ENCODE measurements at regions not wholly inside any gene's neighbourhood (a gene's known extent, or its start where the extent isn't known, plus 50 kb on each side); places are given as distances from the start of the nearest gene placed in this dataset.

DNA sequence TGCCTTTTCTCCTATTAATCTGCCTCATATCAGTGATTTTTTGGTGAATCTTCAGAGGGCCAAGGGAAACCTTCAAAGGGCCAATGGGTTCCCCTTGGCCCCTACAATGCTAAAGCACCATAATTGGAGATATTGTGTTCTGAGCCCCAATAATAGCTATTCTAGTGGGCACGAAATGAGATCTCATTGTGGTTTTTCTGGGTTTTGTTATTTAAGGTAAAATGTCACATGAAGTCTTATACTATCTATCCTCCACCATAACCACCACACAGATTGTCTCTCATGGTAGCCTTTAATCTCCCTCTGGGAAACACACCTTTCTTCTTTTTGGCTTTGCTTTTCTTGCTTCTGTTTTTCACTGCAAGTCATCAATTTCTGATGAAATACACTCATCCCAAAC lies 152.8 kb downstream of the B3GNT2 start:
- no peaks in the 10 kb centered on the region for H3K79me2 ChIP-seq (ENCODE audit: insufficient read depth, low read length)
- H4K20me1 ChIP-seq (ENCODE audit: insufficient read depth, low read length) = no peaks in the 10 kb centered on the region
- no peak overlapping the region for H3K9ac ChIP-seq (ENCODE audit: low read length)
- H2AFZ ChIP-seq (ENCODE audit: low read length) = no peak overlapping the region
- no peak for TF ChIP-seq EZH2 (IDR thresholded peaks at IDR 0.05; ENCODE audit: borderline replicate concordance, low read length)
- TF ChIP-seq, protein P1, sequence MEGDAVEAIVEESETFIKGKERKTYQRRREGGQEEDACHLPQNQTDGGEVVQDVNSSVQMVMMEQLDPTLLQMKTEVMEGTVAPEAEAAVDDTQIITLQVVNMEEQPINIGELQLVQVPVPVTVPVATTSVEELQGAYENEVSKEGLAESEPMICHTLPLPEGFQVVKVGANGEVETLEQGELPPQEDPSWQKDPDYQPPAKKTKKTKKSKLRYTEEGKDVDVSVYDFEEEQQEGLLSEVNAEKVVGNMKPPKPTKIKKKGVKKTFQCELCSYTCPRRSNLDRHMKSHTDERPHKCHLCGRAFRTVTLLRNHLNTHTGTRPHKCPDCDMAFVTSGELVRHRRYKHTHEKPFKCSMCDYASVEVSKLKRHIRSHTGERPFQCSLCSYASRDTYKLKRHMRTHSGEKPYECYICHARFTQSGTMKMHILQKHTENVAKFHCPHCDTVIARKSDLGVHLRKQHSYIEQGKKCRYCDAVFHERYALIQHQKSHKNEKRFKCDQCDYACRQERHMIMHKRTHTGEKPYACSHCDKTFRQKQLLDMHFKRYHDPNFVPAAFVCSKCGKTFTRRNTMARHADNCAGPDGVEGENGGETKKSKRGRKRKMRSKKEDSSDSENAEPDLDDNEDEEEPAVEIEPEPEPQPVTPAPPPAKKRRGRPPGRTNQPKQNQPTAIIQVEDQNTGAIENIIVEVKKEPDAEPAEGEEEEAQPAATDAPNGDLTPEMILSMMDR (IDR thresholded peaks at IDR 0.05; ENCODE audit: low read length) = no peak
- H3K4me2 ChIP-seq (ENCODE audit: low read length) = no peak overlapping the region
- no peaks in the 10 kb centered on the region; the same call in 1 of the 2 replicates for H3K36me3 ChIP-seq (ENCODE audit: insufficient read depth, low read length)
- no peaks in the 10 kb centered on the region for H3K9me2 ChIP-seq (ENCODE audit: low read depth, low read length)
- H3K4me3 ChIP-seq (ENCODE audit: low read depth, low read length, poor library complexity, severe bottlenecking) = no peak overlapping the region
- H3K4me1 ChIP-seq (ENCODE audit: insufficient read depth, low read length, severe bottlenecking) = no peaks in the 10 kb centered on the region
- H3K27me3 ChIP-seq (ENCODE audit: insufficient read depth, low read length) = no peaks in the 10 kb centered on the region
- H3K9me3 ChIP-seq (ENCODE audit: low read length) = peaks cover 3% of the 10 kb centered on the region
- peaks cover 3% of the 10 kb centered on the region; the same call in 1 of the 2 replicates for H3F3A ChIP-seq (ENCODE audit: insufficient read depth, low read length)
- H3K27ac ChIP-seq (ENCODE audit: low read depth, low read length, poor library complexity, severe bottlenecking) = no peak overlapping the region

DNA sequence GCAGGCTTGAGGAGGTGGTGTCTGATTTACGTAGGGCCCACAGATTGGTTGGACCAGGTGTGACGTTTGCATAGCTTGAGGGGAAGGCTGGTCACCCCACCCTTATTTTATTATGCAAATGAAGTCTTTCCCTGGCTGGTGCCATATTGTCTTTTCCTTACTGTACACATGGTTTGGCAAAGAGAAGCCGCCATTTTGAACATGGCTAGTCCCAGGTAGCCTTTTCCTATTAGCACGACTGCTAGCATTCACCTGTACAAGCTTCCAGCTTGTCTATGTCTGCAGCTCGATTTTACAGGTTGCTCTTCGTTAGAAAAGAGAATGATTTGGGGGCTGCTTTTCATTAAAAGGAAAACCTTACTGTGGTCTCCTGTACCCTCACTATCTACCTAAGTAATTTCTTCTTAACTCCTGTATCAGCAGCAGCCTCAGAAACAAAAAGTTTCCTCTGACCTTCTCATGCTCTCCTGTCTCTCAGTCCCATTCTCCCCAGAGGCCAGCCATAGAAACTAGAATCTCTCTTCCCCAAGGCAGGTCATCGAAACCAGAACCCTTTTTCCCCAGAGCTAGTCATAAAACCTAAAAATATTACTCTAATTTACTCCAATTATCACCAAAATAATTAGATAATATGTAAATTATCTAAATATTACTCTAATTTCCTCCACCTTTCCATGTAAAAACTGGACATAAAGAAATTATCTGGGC lies 151.8 kb downstream of the B3GNT2 start:
- Histone ChIP-seq H3K36me3 (ENCODE audit: insufficient read depth, low read length) (no peaks in the 10 kb centered on the region; the same call in 1 of the 2 replicates), H3K4me2 (ENCODE audit: low read length) (no peak overlapping the region), H3K4me3 (ENCODE audit: low read depth, low read length, poor library complexity, severe bottlenecking) (no peak overlapping the region), H3K79me2 (ENCODE audit: insufficient read depth, low read length) (no peaks in the 10 kb centered on the region), H3F3A (ENCODE audit: insufficient read depth, low read length) (peaks cover 8% of the 10 kb centered on the region; the same call in 1 of the 2 replicates), H3K9ac (ENCODE audit: low read length) (no peak overlapping the region), H3K9me2 (ENCODE audit: low read depth, low read length) (no peaks in the 10 kb centered on the region), H3K9me3 (ENCODE audit: low read length) (peaks cover 3% of the 10 kb centered on the region), H3K27ac (ENCODE audit: low read depth, low read length, poor library complexity, severe bottlenecking) (no peak overlapping the region), H2AFZ (ENCODE audit: low read length) (no peak overlapping the region), H4K20me1 (ENCODE audit: insufficient read depth, low read length) (no peaks in the 10 kb centered on the region), H3K4me1 (ENCODE audit: insufficient read depth, low read length, severe bottlenecking) (no peaks in the 10 kb centered on the region), H3K27me3 (ENCODE audit: insufficient read depth, low read length) (no peaks in the 10 kb centered on the region)
- TF ChIP-seq, protein P1 (IDR thresholded peaks at IDR 0.05; ENCODE audit: low read length) = no peak
- TF ChIP-seq EZH2 (IDR thresholded peaks at IDR 0.05; ENCODE audit: borderline replicate concordance, low read length) = no peak

DNA sequence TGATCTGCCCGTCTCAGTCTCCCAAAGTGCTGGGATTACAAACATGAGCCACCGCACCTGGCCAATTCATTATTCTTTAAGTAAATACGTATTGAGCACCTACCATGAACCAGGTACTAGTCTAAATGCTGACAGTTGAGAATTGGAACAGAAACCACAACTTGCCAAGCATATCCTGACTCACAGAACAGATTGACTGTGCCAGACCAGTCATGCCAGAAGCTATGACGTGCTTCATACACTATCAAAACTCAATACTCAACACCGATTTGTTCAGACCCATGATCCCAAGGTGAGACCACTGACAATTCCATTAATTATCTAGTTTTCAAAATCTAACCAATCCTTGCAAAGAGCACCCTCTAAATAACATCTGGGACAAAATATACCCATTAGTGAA lies 148.6 kb downstream of the B3GNT2 start:
- Histone ChIP-seq H3K79me2 (ENCODE audit: insufficient read depth, low read length) (no peaks in the 10 kb centered on the region), H3K27me3 (ENCODE audit: insufficient read depth, low read length) (no peaks in the 10 kb centered on the region), H3K9me3 (ENCODE audit: low read length) (no peaks in the 10 kb centered on the region), H3K4me1 (ENCODE audit: insufficient read depth, low read length, severe bottlenecking) (no peaks in the 10 kb centered on the region), H3K9me2 (ENCODE audit: low read depth, low read length) (no peaks in the 10 kb centered on the region), H3K4me3 (ENCODE audit: low read depth, low read length, poor library complexity, severe bottlenecking) (no peak overlapping the region), H3K36me3 (ENCODE audit: insufficient read depth, low read length) (no peaks in the 10 kb centered on the region), H3K27ac (ENCODE audit: low read depth, low read length, poor library complexity, severe bottlenecking) (no peak overlapping the region), H2AFZ (ENCODE audit: low read length) (no peak overlapping the region), H3K4me2 (ENCODE audit: low read length) (no peak overlapping the region), H4K20me1 (ENCODE audit: insufficient read depth, low read length) (no peaks in the 10 kb centered on the region), H3F3A (ENCODE audit: insufficient read depth, low read length) (peaks cover 8% of the 10 kb centered on the region; the same call in 1 of the 2 replicates), H3K9ac (ENCODE audit: low read length) (no peak overlapping the region)
- TF ChIP-seq EZH2 (IDR thresholded peaks at IDR 0.05; ENCODE audit: borderline replicate concordance, low read length) = no peak
- TF ChIP-seq, protein P1 (IDR thresholded peaks at IDR 0.05; ENCODE audit: low read length) = no peak

All from OCI-LY1 (cell line).